Liver (tissue), 8 donors: ENCODE measurements at regions not wholly inside any gene's neighbourhood (a gene's known extent, or its start where the extent isn't known, plus 50 kb on each side); places are given as distances from the start of the nearest gene placed in this dataset.

Source experiments
- DNase-seq: peaks from one replicate; pipeline ENCODE4 v3.0.0-alpha.2; 2017; ENCODE audit warnings: low spot score
- H3K27ac ChIP-seq, 2 donors: one replicate each; pipeline ENCODE4 v1.7.0; 2013; ENCODE audit warnings: inconsistent platforms in 2 of 2, low read length in 2 of 2, control low read depth in 1 of 2, low read depth in 1 of 2, mild to moderate bottlenecking in 1 of 2
- H3K27me3 ChIP-seq, 4 donors: one replicate each; pipeline versions ENCODE4 v1.6.1 to v1.7.0; 2013; ENCODE audit warnings: low read length in 3 of 4, inconsistent platforms in 1 of 4, mild to moderate bottlenecking in 1 of 4, moderate library complexity in 1 of 4; ENCODE audit not compliant: control insufficient read depth in 4 of 4, insufficient read depth in 4 of 4
- H3K36me3 ChIP-seq, 4 donors: one replicate each; pipeline versions ENCODE4 v1.6.1 to v1.7.0; 2013; ENCODE audit warnings: low read length in 3 of 4, mild to moderate bottlenecking in 3 of 4, low read depth in 1 of 4, moderate library complexity in 1 of 4; ENCODE audit not compliant: control insufficient read depth in 4 of 4, insufficient read depth in 3 of 4
- H3K4me1 ChIP-seq, 4 donors: one replicate each; pipeline versions ENCODE4 v1.6.1 to v1.7.0; 2013; ENCODE audit warnings: low read length in 3 of 4, mild to moderate bottlenecking in 3 of 4, moderate library complexity in 1 of 4; ENCODE audit not compliant: control insufficient read depth in 4 of 4, insufficient read depth in 4 of 4
- H3K4me3 ChIP-seq, 3 donors: one replicate each; pipeline versions ENCODE4 v1.6.1 to v1.7.0; 2013; ENCODE audit warnings: low read length in 3 of 3, control low read depth in 1 of 3, low read depth in 1 of 3, mild to moderate bottlenecking in 1 of 3
- H3K9ac ChIP-seq, 2 donors: one replicate each; pipeline ENCODE4 v1.7.0; 2013; ENCODE audit warnings: low read length in 2 of 2, mild to moderate bottlenecking in 2 of 2, moderate library complexity in 2 of 2, control low read depth in 1 of 2, low read depth in 1 of 2
- H3K9me3 ChIP-seq, 4 donors: one replicate each; pipeline versions ENCODE4 v1.6.1 to v1.7.0; 2013; ENCODE audit warnings: low read length in 3 of 4; ENCODE audit not compliant: control insufficient read depth in 4 of 4
- EGR1 ChIP-seq, 2 donors: IDR thresholded peaks; 2 replicates each; pipeline ENCODE4 v1.6.1; 2016 to 2018; ENCODE audit warnings: antibody characterized with exemption in 2 of 2, low read depth in 2 of 2
- FOXA1 ChIP-seq: IDR thresholded peaks from 2 replicates; pipeline ENCODE4 v1.6.1; 2016; ENCODE audit warnings: antibody characterized with exemption
- FOXA2 ChIP-seq: IDR thresholded peaks from 2 replicates; pipeline ENCODE4 v1.6.1; 2016; ENCODE audit warnings: antibody characterized with exemption
- GABPA ChIP-seq, 2 donors: IDR thresholded peaks in 1 of 2; conservative IDR thresholded peaks in 1 of 2; 2 replicates each; pipeline ENCODE4 v1.6.1; 2016; ENCODE audit warnings: antibody characterized with exemption in 2 of 2, mild to moderate bottlenecking in 1 of 2, moderate library complexity in 1 of 2
- HNF4A ChIP-seq, 2 donors: conservative IDR thresholded peaks; 2 replicates each; pipeline ENCODE4 v1.6.1; 2016; ENCODE audit warnings: antibody characterized with exemption in 2 of 2, mild to moderate bottlenecking in 2 of 2
- HNF4G ChIP-seq: IDR thresholded peaks from 2 replicates; pipeline ENCODE4 v1.6.1; 2016; ENCODE audit warnings: antibody characterized with exemption
- JUND ChIP-seq, 2 donors: IDR thresholded peaks; 2 replicates each; pipeline ENCODE4 v1.6.1; 2016; ENCODE audit warnings: antibody characterized with exemption in 2 of 2
- NR2F2 ChIP-seq: IDR thresholded peaks from 2 replicates; pipeline ENCODE4 v1.6.1; 2016; ENCODE audit warnings: antibody characterized with exemption
- RAD21 ChIP-seq, 2 donors: IDR thresholded peaks; 2 replicates each; pipeline ENCODE4 v1.6.1; 2016; ENCODE audit warnings: antibody characterized with exemption in 2 of 2, mild to moderate bottlenecking in 2 of 2
- RXRA ChIP-seq, 2 donors: IDR thresholded peaks; 2 replicates each; pipeline ENCODE4 v1.6.1; 2017 to 2018; ENCODE audit warnings: antibody characterized with exemption in 2 of 2, mild to moderate bottlenecking in 1 of 2
- SP1 ChIP-seq: IDR thresholded peaks from 2 replicates; pipeline ENCODE4 v1.6.1; 2018; ENCODE audit warnings: antibody characterized with exemption, mild to moderate bottlenecking
- TAF1 ChIP-seq: conservative IDR thresholded peaks from 2 replicates; pipeline ENCODE4 v1.6.1; 2016; ENCODE audit warnings: antibody characterized with exemption, mild to moderate bottlenecking
- YY1 ChIP-seq: IDR thresholded peaks from 2 replicates; pipeline ENCODE4 v1.6.1; 2016; ENCODE audit warnings: antibody characterized with exemption, mild to moderate bottlenecking
- WGBS: extraction: QIAGEN DNeasy Blood & Tissue Kit; methylation state at CpG from one replicate; pipeline ENCODE4 v1.1.7; 2013; 5-methylcytosine and 5-hydroxymethylcytosine counted together
- TF ChIP-seq, protein P1 (sequence below): IDR thresholded peaks from 2 replicates; pipeline ENCODE4 v1.6.1; 2016; ENCODE audit warnings: antibody characterized with exemption
- TF ChIP-seq, protein P2 (sequence below): fragments of 150-350 bp; IDR thresholded peaks from 2 replicates; pipeline ENCODE4 v1.5.1; 2017; ENCODE audit warnings: improper control_type of control experiment, low read depth, low read length; ENCODE audit not compliant: missing input control
- TF ChIP-seq, protein P3 (sequence below): IDR thresholded peaks from 2 replicates; pipeline ENCODE4 v1.6.1; 2016; ENCODE audit warnings: antibody characterized with exemption
- TF ChIP-seq, protein P4 (sequence below): IDR thresholded peaks from 2 replicates; pipeline ENCODE4 v1.6.1; 2016; ENCODE audit warnings: antibody characterized with exemption
- donor health status: healthy.
- donor health status: healthy.
- donor health status: healthy.
- donor health status: healthy.
- donor health status: healthy.

DNA sequence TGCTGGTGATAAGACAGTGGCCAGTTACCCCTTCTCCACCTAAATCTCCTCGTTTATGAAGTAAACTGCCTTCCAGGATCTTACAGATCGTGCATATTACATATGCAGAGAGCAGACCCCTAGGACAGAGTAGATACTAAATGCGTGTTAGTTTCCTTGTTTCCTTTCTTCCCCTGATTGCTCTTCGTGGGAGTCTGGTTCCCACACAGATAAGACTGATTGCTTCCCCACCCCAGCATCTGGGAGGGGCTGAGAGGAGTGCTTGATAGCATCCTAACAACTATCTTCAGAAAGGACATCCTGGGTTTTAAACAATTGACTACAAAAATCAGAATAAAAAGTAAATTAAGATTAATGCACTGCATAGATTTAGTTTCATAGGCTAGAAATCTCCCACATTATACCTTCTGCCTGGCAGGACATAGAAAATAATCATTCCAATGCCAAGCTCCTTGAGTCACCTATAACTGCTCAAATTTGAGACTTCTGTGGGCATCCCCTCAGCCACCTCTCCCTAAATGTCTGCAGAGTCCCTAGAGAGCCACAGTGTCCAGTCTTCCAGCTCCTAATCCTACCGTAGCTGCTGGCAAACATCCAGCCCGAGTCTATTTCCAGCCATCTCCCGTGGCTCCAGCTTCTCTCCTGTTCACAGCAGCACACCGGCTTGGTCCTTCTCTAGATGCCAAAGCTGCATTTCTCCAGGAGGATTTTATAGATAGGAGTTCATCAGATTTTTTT, 128.3 kb downstream of the LRRC30 start:
- DNase-seq: no peak
- Histone ChIP-seq H3K27me3 (no peaks in the 10 kb centered on the region), H3K4me3 (no peak overlapping the region), H3K27ac (no peak overlapping the region), H3K36me3 (no peaks in the 10 kb centered on the region), H3K4me1 (no peaks in the 10 kb centered on the region), H3K9me3 (no peaks in the 10 kb centered on the region), H3K9ac (no peak overlapping the region)
- no peak for TF ChIP-seq NR2F2
- TF ChIP-seq EGR1 (IDR thresholded peaks at IDR 0.05; ENCODE audit: low read depth in 2 of 2): no peak
- TF ChIP-seq RXRA (IDR thresholded peaks at IDR 0.05): no peak
- TF ChIP-seq GABPA (IDR thresholded peaks at IDR 0.05 in 1 of 2, conservative IDR thresholded peaks at IDR 0.05 in 1 of 2): no peak
- no peak for TF ChIP-seq HNF4A (conservative IDR thresholded peaks at IDR 0.05)
- TF ChIP-seq, protein P1, sequence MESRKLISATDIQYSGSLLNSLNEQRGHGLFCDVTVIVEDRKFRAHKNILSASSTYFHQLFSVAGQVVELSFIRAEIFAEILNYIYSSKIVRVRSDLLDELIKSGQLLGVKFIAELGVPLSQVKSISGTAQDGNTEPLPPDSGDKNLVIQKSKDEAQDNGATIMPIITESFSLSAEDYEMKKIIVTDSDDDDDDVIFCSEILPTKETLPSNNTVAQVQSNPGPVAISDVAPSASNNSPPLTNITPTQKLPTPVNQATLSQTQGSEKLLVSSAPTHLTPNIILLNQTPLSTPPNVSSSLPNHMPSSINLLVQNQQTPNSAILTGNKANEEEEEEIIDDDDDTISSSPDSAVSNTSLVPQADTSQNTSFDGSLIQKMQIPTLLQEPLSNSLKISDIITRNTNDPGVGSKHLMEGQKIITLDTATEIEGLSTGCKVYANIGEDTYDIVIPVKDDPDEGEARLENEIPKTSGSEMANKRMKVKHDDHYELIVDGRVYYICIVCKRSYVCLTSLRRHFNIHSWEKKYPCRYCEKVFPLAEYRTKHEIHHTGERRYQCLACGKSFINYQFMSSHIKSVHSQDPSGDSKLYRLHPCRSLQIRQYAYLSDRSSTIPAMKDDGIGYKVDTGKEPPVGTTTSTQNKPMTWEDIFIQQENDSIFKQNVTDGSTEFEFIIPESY: no peak
- TF ChIP-seq, protein P2, sequence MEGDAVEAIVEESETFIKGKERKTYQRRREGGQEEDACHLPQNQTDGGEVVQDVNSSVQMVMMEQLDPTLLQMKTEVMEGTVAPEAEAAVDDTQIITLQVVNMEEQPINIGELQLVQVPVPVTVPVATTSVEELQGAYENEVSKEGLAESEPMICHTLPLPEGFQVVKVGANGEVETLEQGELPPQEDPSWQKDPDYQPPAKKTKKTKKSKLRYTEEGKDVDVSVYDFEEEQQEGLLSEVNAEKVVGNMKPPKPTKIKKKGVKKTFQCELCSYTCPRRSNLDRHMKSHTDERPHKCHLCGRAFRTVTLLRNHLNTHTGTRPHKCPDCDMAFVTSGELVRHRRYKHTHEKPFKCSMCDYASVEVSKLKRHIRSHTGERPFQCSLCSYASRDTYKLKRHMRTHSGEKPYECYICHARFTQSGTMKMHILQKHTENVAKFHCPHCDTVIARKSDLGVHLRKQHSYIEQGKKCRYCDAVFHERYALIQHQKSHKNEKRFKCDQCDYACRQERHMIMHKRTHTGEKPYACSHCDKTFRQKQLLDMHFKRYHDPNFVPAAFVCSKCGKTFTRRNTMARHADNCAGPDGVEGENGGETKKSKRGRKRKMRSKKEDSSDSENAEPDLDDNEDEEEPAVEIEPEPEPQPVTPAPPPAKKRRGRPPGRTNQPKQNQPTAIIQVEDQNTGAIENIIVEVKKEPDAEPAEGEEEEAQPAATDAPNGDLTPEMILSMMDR: no peak
- TF ChIP-seq, protein P3, sequence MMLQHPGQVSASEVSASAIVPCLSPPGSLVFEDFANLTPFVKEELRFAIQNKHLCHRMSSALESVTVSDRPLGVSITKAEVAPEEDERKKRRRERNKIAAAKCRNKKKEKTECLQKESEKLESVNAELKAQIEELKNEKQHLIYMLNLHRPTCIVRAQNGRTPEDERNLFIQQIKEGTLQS: no peak
- no peak for TF ChIP-seq HNF4G
- 36% methylated on average over 8 of the region's 8 CpGs for WGBS

DNA sequence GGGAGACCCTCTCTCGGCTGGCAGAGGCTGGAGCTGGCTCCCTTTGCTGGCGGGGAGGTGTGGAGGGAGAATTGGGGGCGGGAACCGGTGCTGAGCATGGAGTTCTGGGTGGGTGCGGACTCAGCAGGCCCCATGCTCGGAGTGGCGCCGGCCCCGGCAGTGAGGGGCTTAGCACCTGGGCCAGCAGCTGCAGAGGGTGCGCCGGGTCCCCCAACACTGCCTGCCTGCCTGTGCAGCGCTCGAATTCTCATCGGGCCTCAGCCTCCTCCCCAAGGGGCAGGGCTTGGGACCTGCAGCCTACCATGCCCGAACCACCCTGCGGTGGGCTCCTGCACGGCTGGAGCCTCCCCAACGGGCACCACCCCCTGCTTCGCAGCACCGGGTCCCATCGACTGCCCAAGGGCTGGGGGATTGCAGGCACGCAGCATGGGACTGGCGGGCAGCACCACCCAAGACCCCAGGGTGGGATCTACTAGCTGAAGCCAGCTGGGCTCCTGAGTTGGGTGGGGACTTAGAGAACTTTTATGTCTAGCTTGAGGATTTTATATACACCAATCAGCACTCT, 129.8 kb downstream of the LRRC30 start:
- Histone ChIP-seq H3K9ac (no peak overlapping the region), H3K27ac (no peak overlapping the region), H3K36me3 (no peaks in the 10 kb centered on the region), H3K4me1 (no peaks in the 10 kb centered on the region), H3K4me3 (no peak overlapping the region), H3K9me3 (no peaks in the 10 kb centered on the region), H3K27me3 (no peaks in the 10 kb centered on the region)
- no peak for DNase-seq
- WGBS: 88% methylated on average over 23 of the region's 23 CpGs
- no peak for TF ChIP-seq JUND (IDR thresholded peaks at IDR 0.05)
- TF ChIP-seq EGR1 (IDR thresholded peaks at IDR 0.05; ENCODE audit: low read depth in 2 of 2): no peak
- no peak for TF ChIP-seq RAD21 (IDR thresholded peaks at IDR 0.05)
- no peak for TF ChIP-seq RXRA (IDR thresholded peaks at IDR 0.05)
- TF ChIP-seq, protein P3: no peak
- TF ChIP-seq HNF4A (conservative IDR thresholded peaks at IDR 0.05): no peak
- TF ChIP-seq, protein P1: no peak
- TF ChIP-seq FOXA2: no peak
- TF ChIP-seq, protein P2: no peak
- no peak for TF ChIP-seq GABPA (IDR thresholded peaks at IDR 0.05 in 1 of 2, conservative IDR thresholded peaks at IDR 0.05 in 1 of 2)
- no peak for TF ChIP-seq FOXA1
- TF ChIP-seq HNF4G: no peak
- no peak for TF ChIP-seq YY1
- TF ChIP-seq SP1: no peak
- TF ChIP-seq NR2F2: no peak
- no peak for TF ChIP-seq TAF1
- TF ChIP-seq, protein P4, sequence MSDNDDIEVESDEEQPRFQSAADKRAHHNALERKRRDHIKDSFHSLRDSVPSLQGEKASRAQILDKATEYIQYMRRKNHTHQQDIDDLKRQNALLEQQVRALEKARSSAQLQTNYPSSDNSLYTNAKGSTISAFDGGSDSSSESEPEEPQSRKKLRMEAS: no peak
